Jurkat, Clone E6-1 (cell line): ENCODE measurements at regions not wholly inside any gene's neighbourhood (a gene's known extent, or its start where the extent isn't known, plus 50 kb on each side); places are given as distances from the start of the nearest gene placed in this dataset.
"Not testable (repeated sequence)": the region's sequence is repeated elsewhere in the genome, so short reads cannot be mapped to it uniquely, and the experiment has no call there.

ENCODE experiments used
- DNase-seq: peaks from one replicate; pipeline ENCODE4 v3.0.0-alpha.2; 2011; ENCODE audit warnings: low read depth, low spot score
- H3K4me3 ChIP-seq: 2 replicates; pipeline ENCODE4 v1.5.1; 2011; ENCODE audit warnings: mild to moderate bottlenecking, low read length, control low read depth, moderate library complexity

- no peak for DNase-seq
- H3K4me3 ChIP-seq: no peak overlapping the region
These were observed 452.0 kb upstream of the CCDC179 start for GRCh38 chr11:23311986-23312940.

GRCh38 chr11:23313001-23313400, 452.7 kb upstream of the CCDC179 start:
- no peak for DNase-seq
- no peak overlapping the region for H3K4me3 ChIP-seq

- no peak overlapping the region for H3K4me3 ChIP-seq
- DNase-seq: no peak
These were observed 453.9 kb upstream of the CCDC179 start for GRCh38 chr11:23314162-23314561.

- DNase-seq: no peak
- no peak overlapping the region for H3K4me3 ChIP-seq
These were observed 455.0 kb upstream of the CCDC179 start for GRCh38 chr11:23315286-23315685.

- DNase-seq: no peak
- H3K4me3 ChIP-seq: no peak overlapping the region
These were observed 457.5 kb upstream of the CCDC179 start for GRCh38 chr11:23317816-23318215.

- no peak overlapping the region for H3K4me3 ChIP-seq
- DNase-seq: no peak
These were observed 458.4 kb upstream of the CCDC179 start for GRCh38 chr11:23318670-23319069.

GRCh38 chr11:23320131-23320530, 459.9 kb upstream of the CCDC179 start:
- H3K4me3 ChIP-seq: no peak overlapping the region
- DNase-seq: no peak

- DNase-seq: not testable (repeated sequence)
These were observed 475.3 kb upstream of the CCDC179 start for GRCh38 chr11:23335586-23335985.

GRCh38 chr11:23336961-23337360, 476.7 kb upstream of the CCDC179 start:
- no peak overlapping the region for H3K4me3 ChIP-seq
- DNase-seq: no peak

More at GRCh38 chr11:23335586-23335985, 475.3 kb upstream of the CCDC179 start:
- not testable (repeated sequence) for H3K4me3 ChIP-seq

GRCh38 chr11:23353611-23354010, 493.3 kb upstream of the CCDC179 start:
- DNase-seq: no peak
- no peak overlapping the region for H3K4me3 ChIP-seq

GRCh38 chr11:23359297-23359696, 499.0 kb upstream of the CCDC179 start:
- no peak overlapping the region for H3K4me3 ChIP-seq
- DNase-seq: no peak

GRCh38 chr11:23364076-23364475, 503.8 kb upstream of the CCDC179 start:
- no peak overlapping the region for H3K4me3 ChIP-seq
- no peak for DNase-seq

- H3K4me3 ChIP-seq: no peak overlapping the region
- no peak for DNase-seq
These were observed 510.5 kb upstream of the CCDC179 start for GRCh38 chr11:23370580-23371275.

- H3K4me3 ChIP-seq: no peak overlapping the region
- no peak for DNase-seq
These were observed 517.6 kb upstream of the CCDC179 start for GRCh38 chr11:23377909-23378308.

GRCh38 chr11:23391031-23391430, 530.8 kb upstream of the CCDC179 start:
- no peak for DNase-seq

GRCh38 chr11:23398052-23398451, 537.8 kb upstream of the CCDC179 start:
- H3K4me3 ChIP-seq: no peak overlapping the region
- no peak for DNase-seq

More at GRCh38 chr11:23391031-23391430, 530.8 kb upstream of the CCDC179 start:
- no peak overlapping the region for H3K4me3 ChIP-seq

- no peak overlapping the region for H3K4me3 ChIP-seq
- DNase-seq: no peak
These were observed 539.7 kb upstream of the CCDC179 start for GRCh38 chr11:23399995-23400394.

- no peak for DNase-seq
- H3K4me3 ChIP-seq: no peak overlapping the region
These were observed 543.2 kb upstream of the CCDC179 start for GRCh38 chr11:23403210-23404185.
